GM19351 (cell line): ENCODE measurements at regions not wholly inside any gene's neighbourhood (a gene's known extent, or its start where the extent isn't known, plus 50 kb on each side); places are given as distances from the start of the nearest gene placed in this dataset.

Experiments
- ATAC-seq: cut with Tn5 transposase; IDR thresholded peaks from one replicate; pipeline ENCODE4 v1.9.1; 2021; ENCODE audit warnings: mild to moderate bottlenecking, moderate library complexity; ENCODE audit not compliant: unreplicated experiment

- no peak for ATAC-seq
Measured at GRCh38 chr5:173778784-173779304, 109.3 kb upstream of the CPEB4 start.

- no peak for ATAC-seq
Measured at GRCh38 chr5:173780235-173781234, 107.6 kb upstream of the CPEB4 start.

- ATAC-seq: no peak
Measured at GRCh38 chr5:173781432-173781815, 106.7 kb upstream of the CPEB4 start.

- no peak for ATAC-seq
Measured at GRCh38 chr5:173781816-173782670, 106.1 kb upstream of the CPEB4 start.

DNA sequence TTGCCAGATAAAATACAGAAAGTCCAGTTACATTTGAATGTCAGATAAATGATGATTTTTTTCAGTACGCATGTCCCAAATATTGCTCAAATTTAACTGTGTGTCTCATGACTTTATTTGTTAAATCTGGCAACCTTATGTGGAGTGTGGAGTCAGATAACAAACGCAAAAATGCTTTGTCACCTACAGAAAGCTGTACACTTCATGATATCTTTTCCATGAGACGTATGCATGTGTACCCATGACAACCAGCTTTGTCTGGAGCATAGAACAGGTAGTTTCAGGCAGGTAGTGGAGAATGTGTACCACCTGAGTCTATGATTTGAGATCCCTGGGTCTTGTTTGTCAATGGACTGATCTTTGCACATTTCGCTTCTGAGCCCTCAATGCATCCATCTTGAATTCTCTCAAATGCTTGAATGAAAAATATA, 105.5 kb upstream of the CPEB4 start:
- no peak for ATAC-seq

GRCh38 chr5:173783371-173783770, 104.8 kb upstream of the CPEB4 start:
- ATAC-seq: no peak

DNA sequence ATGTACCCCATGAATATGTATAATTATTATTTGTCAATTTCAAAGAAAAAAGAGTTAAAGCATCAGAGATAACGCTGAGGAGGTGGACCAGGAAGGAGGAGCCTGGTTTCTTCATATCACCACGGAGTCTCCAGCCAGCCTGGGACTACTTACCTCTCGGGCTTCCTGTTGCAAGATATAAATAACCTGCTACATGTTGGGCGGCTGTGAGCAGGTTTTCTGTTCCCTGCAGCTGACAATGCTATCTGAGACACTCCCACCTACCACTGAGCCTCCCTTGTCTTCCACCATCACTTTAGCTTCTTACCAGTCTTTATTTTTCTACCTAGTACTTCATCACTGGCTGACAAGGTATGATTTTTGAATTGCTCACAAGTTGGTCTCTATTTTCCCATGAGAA, 102.7 kb upstream of the CPEB4 start:
- no peak for ATAC-seq

GRCh38 chr5:173785866-173786265, 102.3 kb upstream of the CPEB4 start:
- ATAC-seq: no peak

DNA sequence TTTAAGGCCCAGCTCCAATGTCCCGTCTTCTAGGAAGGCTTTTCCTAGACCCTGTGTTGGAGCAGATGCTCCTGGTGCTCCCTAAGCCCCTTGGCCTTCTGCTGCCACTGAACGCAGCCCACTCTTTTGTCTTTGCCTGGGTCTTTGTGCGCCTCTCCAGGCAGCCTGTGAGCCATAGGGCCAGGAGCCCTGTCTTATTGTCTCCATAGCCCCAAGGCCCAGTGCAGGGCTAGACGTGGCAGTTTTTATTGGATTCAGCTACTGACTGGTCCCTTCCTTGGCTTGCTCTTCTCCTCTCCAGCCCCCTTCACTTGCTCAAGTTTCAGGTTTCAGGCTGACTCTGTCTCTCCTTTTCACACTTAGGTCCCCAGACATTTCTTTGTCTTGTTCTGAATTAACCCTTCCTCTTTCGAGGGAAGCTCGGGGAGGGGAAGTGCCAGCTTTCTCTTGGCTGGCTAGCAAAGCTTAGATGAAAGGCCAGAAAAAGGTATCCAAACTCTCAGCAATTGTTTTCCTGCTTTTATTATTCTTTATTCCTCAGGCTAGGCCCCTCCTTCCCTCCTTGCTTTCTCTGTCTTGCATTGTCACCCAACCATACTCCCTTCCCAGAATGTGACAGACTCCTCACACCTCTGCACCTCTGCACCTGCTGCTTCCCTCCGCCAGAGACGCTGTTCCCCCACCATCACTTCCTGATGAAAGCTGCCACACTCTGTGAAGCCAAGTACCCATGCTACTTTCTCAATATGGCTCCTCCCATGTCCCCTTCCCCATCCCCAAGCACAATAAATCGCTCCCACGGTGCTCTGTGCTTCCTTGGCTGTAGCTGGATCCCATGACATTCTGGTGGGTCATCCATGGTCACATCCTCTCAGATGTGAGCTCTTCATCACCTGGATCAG, 101.6 kb upstream of the CPEB4 start:
- peak; percentile 72 for ATAC-seq

- no peak for ATAC-seq
Measured at GRCh38 chr5:173789031-173789920, 98.9 kb upstream of the CPEB4 start.

GRCh38 chr5:173790177-173790719, 97.9 kb upstream of the CPEB4 start:
- no peak for ATAC-seq

- no peak for ATAC-seq
Measured at GRCh38 chr5:173790836-173791546, 97.2 kb upstream of the CPEB4 start.

GRCh38 chr5:173791878-173792277, 96.3 kb upstream of the CPEB4 start:
- ATAC-seq: no peak

- no peak for ATAC-seq
Measured at GRCh38 chr5:173792781-173793547, 95.2 kb upstream of the CPEB4 start.

DNA sequence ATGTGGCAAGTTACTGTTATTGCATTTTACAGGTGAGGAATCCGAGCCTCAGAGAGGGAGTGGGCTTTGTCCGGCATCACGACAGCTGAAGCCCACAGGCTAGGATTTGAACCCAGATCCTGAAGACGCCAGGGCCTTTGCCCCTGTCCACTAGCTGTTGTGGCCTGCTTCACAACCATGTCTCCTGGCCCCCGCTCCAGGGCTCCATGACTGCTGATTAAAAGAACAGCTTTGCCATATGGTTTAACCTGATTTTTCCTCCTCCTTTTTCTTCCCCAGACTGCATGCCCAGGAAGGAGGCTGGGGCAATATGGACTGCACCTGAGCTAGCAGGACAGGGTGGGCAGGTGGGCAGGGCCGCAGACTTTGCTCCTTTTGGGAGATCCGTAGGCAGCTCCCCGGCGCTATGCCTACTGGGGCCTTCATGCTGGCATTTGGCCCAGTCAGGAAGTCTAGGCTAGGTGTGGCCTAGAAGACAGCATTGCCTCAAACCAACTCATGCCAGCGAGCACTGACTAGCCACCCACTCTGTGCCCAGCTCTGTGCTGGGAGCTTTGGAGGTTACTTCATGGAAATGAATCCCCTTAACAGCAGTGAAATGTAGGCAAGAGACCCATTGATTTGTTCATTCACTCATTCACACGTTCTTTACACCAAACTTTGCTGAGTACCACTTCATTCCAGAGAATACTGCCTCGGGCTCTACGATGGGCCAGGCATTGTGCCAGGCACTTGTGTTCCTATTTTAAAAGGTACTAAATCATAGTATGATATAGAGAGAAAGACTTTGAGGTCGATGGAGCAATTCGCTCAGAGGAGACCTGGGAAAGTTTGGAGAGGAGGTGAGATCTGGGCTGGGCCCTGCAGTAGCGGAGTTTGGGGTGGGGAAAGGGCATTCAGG, 94.3 kb upstream of the CPEB4 start:
- no peak for ATAC-seq

DNA sequence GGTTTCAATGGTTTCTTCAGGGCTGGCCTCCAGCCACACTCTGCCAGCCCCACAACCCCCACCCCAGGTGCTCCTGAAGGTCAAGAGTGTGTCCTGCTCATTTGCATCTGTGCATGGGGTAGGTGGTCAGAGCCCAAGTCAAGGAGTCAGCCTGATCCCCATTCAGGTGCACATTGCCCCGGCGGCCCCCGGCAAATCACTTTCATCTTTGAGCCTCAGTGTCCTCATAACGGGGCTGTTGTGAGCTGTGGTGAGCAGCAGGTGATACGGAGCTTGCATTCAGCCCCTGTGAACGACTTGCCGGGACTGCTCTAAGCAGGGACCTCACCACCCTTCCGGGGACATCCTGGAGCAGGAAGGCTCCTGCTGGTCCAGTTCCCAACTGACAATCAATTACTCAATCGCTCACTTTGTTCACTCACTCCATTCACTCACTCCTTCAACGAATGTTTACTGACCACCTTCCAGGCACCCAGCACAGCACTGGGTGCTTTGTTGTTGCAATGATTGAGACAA, 93.2 kb upstream of the CPEB4 start:
- no peak for ATAC-seq
